NCI-H345 treated with DMSO at 0.1 percent for 48 hours (cell line): ENCODE measurements at regions not wholly inside any gene's neighbourhood (a gene's known extent, or its start where the extent isn't known, plus 50 kb on each side); places are given as distances from the start of the nearest gene placed in this dataset.

Source experiments
- DNase-seq: peaks from one replicate; lab custom pipeline; 2025; ENCODE audit not compliant: unreplicated experiment; lab: John Stamatoyannopoulos, UW

DNA sequence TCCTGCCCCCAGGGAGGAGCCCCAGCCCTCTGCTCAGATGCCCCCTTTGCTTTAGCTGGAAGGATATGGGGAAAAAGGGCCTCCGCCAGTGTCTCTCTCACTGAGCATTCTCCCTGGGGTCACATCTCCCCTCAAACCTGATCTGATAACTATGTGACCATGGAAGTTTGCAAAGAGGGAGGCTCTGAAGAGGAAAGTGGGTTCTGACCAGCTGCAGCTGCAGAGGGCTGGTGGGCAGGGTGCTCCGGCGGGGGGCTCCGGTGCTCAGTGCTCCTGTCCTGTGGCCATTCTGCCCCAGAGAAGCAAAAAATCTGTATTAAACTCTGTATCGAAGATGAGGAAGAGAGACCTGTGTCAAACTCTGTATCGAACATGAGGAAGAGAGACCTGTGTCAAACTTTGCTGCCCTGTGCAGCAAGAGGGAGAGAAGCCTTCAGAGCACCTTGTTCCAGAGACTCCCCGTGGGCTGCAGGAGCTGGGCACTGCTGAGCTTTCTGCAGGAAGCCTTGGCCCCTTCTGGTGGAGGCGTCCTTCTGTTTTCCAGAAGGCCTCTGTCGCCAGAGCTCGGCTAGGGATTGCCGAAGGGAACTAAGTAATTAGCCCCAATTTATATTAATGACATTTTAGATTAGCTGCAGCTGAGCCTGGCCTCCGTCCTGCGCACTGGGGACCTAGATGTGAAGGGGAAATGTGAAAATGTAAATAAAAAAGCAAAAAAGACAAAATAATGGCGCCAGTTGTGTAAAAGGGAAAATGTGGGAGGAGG, 186.2 kb upstream of the C1orf174 start:
- DNase-seq, result no peak

DNA sequence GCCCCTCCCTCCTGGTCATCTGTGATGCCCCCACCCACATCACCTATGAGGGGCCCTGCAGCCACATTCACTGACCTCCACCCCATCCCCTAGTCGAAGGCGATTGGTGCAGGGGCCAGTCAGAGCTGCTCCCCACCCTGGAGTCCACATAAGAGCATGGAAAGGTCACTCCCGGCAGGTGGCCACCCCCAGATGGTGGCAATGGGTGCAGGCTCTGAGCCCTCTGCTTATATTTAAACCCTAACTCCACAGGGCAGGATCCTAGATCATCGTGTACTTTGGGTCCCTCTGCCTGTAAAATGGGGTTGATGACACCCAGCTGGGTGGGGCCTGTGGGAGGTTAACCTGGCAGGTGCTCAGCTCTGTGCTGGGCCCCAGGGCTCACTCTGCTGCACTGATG, 186.8 kb upstream of the C1orf174 start:
- DNase-seq, result no peak

DNA sequence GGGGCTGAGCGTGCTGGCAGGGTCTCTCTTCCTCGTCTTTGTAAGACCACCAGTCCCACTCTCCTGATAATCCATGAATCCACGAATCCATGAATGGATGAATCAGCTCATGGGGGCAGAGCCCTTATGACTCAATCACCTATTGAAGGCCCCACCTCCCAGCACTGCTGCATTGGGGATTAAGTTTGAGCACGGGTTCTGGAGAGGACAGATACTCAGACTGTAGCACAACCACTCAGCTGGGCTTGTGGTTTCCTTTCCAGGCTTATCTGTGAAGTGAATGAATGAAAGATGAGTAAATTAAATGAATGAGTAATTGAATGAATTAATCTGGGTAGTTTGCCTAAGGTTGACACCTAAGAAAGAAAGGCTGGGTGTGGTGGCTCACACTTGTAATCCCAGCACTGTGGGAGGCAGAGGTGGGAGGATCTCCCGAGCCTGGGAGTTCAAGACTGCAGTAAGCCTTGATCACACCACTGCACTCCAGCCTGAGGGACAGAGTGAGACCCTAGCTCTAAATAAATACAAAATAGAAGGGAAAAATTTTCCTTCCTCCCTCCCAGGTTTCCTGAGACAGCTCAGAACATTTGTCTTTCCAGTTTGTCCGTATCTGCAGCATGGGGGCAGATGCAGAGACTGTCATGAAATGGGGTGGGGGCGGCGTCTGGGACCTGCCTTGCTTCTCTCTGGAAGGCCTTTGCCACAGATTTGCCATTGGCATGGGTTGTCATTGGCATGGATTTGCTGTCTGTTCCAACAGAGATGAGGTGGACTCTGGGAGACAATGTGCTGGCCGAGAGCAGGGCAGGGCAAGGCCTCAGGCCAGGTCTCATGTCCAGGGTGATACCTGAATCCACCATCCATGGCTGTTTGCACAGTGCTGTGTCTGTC, 187.7 kb upstream of the C1orf174 start:
- DNase-seq, result no peak

DNA sequence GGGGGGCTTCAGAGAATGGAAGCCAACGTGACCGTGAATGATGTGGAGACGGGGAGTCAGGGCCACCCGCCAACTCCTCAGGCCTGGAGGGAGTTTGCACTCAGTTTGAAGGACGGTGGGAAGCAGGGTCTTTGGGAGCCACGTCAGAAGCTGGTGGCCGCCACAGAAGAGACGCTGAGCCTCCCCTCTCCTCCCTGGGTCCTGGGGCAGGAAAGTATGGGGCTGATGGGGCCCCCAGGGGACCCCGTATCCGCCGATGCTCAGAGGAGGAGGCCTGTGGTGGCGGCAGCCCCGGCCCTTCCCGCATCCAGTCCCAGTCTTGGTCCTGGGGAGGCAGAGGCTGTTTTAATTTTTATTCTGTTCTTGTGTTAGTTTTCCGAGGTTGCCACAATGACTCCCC, 188.6 kb upstream of the C1orf174 start:
- DNase-seq, result no peak

DNA sequence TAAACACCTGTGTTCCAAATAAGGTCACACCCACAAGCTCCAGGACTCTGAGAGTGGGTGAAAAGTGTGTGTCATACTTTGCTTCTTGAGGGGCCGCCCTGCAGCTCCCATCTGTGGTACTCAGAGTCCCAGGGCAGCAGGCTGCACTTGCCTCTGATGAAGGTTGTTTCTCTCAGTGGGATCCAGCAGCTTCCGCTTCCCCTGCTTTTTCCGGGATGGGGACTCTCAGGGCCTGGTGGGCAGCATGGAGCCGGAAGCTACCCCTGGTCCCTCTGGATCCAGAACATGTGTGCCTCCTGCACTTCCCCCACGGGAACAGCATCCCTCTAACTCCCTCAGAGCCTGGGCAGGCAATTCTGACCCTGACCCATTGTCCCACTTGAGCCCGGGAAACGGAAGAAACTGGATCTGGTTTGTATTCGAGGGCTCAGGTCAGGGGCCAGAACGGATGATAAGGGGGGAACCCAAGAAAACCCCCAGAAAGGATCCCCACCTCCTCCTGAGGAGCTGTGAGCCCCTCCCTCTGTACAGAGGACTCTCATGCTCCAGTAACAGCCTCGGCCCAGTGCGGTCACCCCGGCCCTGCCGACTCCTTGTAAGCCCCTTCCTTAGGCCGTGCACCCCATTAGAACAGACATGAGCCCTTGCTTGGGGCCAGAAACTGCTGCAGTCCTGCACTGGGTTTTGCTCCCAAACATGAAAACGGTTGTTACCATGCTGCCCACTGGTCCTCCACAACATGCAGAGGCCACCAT, 189.5 kb upstream of the C1orf174 start:
- no peak for DNase-seq

DNA sequence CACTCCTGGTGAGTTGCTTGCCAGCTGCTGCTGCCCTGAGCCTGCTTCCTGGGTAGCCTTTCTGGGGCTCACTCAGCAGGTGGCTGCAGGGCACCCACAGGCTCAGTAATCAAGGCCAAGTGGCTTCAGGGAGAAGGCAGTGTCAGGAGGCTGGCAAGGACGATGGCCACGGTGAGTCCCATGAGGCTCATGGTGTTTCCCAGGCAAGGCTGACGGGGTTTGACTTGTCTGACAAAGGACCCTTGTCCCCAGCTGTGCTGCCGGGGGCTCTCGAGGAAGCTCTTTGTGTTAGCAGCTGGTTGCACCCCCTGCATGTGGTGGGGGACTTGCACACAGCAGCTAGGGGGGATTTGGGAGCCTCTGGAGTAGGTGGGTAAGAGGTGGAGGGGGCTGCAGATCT, 190.5 kb upstream of the C1orf174 start:
- DNase-seq, result no peak

DNA sequence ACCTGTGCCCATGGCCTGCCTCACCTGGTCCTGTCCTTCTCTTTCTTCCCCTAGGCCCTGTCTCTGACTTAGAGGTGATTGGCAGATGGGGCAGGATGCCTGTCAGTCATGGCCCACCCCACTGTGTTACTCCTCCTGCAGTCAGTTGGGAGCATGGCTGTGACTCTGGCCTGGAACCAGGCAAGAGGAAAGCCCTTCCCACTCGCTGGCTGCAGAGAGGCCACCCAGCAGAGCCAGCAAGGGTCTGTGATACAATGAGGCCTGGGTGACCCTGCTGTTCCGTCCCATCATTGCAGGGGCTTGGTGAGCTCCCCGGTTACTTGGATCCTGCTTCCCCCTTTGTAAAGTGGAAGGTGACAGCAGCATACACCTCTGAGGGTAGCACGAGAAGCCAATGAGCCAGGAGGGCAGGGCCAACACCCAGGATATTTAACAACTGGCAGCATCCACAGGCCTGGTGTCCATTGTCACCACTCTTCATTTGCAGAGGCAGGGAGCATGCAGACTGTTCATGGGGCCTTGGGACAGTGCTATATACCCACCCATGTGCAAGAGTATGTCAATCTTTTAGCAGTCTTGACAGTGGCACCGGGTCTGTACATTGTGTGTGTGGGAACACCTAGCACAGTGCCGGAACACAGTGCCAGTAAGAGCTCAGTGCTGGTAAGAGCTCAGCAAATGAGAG, 191.0 kb upstream of the C1orf174 start:
- DNase-seq, result no peak

DNA sequence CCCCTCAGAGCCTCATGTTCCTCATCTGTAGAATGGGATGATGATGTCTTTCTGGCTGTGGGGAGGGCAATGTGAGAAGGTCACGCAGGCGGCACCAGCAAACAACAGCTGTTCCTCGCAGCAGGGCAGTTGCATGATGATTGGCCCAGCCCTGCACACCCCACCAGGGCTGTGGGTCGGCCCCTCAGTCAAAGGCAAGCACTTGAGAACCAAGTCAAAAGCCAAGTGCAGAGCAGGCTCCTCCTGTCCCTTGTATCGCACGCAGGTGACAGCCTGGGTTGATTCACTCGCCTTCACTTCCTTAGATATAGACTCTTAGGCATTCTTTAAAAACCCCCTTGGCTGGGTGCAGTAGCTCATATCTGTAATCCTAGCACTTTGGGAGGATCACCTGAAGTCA, 191.9 kb upstream of the C1orf174 start:
- no peak for DNase-seq

DNA sequence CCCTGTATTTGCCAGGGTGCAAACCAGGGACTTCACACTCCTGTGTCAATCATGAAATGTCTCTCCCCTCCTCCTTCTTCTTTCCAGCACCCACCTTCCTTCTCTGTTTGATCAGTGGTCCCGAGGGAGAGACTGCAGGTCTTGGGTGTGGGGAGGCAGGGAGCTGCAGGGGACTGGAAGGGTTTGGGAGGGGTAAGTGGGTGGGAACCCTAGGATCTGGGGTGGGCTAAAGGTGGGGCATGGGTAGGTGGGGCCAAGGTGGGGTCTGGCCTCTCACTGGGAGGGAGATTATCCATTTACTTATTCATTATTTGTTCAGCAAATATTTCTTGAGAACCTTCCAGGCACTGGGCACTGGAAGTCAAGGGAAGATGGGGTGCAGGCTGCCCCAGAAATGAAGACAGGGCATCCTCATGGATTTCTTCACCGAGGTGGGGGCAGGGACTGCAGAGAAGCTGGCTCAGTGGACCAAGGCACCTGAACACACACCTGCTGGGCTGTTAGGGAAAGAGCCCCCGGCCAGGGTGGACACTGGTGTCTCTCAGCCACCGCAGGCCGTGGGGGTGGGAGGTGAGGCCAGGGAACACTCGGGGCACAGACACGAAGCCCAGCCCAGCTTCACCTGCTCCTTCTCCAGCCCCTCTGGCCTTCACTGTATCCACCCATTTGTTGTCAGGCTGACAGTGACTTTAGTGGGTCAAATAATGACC, 193.9 kb upstream of the C1orf174 start:
- no peak for DNase-seq

DNA sequence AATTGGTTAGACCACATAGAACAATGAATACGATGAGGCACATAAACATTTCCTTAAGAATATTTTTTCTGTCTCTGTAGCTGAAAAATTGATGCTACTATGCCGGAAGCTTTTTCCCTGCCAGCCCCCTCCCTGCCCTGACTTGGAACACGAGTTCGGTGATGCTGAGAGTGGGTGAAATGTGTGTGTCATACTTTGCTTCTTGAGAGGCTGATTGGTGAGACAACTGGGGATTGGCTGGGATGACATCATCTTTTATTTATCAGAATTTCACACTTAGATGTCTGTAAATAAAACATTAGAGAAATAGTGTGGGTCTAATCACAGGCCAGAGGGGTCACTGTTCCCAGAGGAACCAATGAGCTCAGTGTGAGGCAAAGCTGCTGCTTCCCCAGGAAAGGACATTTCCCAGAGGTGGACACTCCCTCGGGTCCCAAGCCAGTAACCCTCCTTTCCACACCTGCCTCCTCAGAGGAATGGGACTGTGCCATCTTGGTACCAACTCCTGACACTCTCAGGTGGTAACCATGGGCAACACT, 195.4 kb upstream of the C1orf174 start:
- DNase-seq, result no peak

DNA sequence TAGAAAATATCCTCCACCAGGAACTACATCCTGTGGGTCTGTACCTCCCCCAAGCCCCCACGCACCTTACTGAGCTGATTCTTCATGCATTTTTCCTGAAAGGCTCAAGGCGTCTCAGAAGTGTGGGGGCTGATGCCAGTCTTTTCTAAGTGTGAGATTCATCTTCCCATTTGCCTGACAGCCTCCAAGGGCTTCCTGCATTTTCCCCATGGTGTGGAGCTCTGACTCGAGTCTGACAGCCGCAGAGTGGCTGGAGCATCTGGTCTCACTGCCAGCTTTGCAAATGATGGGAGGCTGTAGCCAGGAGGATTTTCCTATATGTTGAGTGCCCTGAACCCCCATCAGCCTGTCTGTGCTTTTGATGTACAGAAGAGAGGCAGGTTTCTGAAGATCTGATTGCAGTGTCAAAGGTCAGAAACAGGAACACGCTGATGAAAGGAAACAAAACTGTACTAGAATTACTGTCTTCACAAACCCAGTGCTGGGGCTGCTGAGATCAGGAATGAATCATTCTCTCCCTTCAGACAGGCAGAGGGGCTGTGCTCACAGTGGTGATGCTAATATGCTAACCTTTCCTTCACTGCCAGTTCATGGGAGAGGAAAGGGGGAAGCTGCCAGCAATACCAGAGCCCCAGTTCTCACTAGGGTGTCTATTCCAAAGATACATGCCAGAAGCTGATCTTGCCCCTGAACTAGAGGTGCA, 201.5 kb upstream of the C1orf174 start:
- DNase-seq, result no peak

DNA sequence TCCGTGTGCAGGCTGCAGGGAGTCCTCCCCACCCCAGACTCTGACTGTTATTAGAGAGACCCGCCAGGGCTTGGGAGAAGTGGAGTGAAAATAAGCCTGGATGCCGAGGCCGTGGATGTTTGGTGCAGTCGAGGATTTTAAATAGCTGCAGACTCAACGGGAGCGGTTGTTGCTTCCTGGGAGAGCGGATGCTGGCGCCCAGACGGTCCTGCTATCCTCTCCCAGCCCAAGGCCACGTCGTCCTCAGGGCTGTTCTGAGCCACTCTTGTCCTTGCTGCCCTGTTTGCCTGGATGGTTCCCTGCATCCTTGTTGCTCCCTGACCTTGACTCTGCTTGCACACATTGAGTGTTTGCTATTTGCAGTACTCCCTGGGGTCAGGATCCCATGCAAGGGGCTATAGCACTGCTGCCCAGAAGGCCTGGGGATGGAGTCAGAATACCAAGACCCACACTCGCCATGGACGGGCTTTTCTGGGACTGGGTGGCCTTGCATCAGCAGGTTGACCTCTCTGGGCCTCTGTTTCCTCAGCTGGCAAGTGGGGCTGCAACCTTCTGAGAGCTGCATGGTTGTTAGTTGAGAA, 205.3 kb upstream of the C1orf174 start:
- no peak for DNase-seq

DNA sequence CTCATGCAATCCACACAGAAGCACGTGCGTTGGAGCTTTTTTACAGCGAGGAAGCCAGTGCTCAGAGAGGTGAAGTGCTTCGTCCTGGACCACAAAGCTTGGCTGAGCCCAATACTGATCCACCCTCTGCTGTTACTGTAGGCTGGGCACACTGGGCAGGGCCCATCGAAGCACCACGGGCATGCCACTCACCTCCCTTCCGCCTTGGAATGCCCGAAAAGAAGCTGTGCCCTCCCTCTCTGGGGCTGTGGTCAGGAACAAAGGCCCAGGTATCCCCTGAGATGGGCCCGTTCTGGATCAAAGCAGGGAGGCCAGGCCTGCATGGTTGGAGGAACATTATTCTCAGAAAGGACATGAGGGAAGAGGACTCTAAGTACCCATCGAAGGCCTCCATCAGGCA, 206.7 kb upstream of the C1orf174 start:
- no peak for DNase-seq

DNA sequence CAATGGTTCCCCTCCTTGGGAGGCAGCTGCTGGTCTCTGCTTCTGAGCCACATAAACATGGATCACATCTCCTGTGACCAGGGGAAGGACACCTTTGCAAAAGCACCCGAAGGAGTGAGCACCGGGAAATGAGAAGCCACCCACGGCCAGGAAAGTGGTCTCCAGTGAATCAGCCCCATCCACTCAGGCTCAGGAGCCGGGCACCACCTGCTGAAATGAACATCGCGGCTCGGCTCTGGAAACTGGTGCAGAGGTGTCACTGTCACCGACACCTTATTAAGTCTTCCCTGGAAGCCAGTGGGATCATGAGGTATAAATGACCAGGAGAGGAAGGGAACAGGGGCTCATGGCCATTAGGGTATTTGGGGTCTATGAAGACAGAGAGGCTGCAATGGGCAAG, 207.2 kb upstream of the C1orf174 start:
- DNase-seq, result no peak

DNA sequence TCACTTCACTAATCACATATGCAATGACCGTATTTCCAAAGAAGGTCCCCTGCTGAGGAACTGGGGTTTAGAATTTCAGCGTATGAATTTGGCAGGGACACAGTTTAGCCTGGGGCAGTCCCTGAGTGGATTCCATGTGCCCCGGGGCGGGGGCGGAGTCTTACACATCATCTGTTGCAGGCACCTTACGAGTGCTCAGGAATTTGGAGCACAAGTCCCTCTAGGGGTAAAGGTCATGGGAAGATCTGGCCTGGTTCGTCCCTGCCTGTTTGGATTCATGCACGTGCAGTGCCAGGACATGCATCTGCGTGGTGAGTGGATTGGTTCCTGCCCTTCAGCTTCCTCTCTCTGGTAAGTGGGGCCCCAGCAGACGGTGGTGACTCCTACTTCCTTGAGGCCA, 208.3 kb upstream of the C1orf174 start:
- DNase-seq, result no peak

DNA sequence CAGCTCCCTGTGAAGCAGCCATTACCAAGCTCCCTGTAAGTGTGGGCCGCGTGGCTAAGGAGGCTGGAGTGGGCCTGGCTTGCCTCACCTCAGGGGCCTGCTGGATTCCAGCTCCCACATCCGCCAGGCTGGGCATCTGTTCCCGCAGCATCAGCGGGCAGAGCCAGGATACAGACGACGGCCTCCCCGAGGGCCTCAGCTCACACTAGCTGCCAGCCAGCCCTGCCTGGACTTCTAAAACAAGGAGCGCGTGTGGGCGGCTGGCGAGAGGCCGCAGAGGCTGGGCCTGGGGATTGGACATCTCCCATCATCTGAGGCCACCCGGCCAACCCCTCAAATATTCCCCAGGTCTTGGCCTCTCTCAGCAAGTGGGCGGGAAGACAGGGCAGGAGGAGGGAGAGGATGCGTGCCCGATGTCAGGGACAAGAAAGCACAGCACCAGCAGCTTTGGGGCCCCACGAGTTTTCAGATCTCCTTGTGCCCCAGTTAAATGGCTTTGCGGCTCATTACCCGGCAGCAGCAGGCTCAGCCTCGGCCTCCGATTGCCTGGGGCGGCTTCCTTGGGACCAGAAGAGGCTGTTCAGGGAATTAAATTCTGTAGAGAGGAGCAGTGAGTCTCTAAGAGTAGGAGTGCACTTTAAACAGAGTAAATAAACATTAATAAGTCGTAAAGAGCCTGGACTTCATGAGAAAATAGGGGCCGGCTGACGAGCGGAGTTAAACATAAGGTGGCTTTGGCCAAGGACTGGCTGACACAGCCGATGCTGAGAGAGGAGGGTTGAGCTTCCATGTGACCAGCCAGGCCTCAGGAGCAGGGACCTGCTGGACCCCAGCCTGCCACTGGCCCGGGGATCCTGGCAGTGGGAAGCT, 208.9 kb upstream of the C1orf174 start:
- DNase-seq, result no peak

DNA sequence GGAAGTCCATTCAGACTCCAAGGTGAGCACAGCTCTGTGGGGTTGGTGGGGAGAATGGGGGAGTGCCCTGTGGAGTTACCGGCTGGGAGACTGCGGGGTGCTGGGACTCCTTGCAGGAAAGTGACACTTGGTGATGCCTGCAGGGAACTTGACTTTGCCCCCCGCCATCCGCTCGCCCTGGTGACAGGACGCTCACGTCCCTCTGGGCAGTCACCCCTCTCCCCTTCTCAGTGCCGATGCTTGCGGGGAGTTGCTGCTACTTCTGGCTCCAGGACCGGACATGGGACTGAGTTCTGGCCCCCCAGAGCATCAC, 209.5 kb upstream of the C1orf174 start:
- DNase-seq, result no peak

DNA sequence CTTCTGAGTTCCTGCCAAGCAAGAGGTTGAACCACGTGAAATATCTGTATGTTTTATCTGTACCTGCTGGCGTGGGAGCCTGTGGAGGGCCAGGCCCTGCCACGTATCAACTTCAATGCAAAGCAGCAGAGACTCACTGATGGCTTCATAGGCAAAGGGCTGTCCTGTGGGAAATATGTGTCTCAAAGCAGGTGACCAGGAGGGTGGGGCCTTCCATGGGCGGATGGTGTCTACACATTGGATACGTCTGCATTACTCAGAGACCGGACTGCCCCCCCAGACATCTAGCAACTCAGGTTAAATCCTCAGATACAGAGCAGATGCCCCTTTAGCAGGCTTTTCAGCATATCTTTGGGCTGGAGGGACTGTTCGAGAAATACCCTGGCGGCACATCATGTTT, 210.8 kb upstream of the C1orf174 start:
- no peak for DNase-seq
